Spleen (tissue), 11 donors: ENCODE measurements at regions not wholly inside any gene's neighbourhood (a gene's known extent, or its start where the extent isn't known, plus 50 kb on each side); places are given as distances from the start of the nearest gene placed in this dataset.
A peak's percentile ranks its signal among the peaks of the same experiment; 100 is the strongest.

Experiments
- DNase-seq: peaks from one replicate; pipeline ENCODE4 v3.0.0-alpha.2; 2020
- H3K27ac ChIP-seq, 8 donors: fragments of 200-600 bp; sonication (generic) in 7 of 8; 1 replicate in 4 of 8; 2 replicates in 4 of 8; pipeline versions ENCODE4 v1.5.0 to v1.8.0; 2016 to 2021; ENCODE audit warnings: inconsistent platforms in 4 of 8, mild to moderate bottlenecking in 4 of 8, moderate library complexity in 1 of 8
- H3K27me3 ChIP-seq, 7 donors: fragments of 200-600 bp; sonication (generic) in 6 of 7; replicated peaks in 1 of 7; 1 replicate in 4 of 7; 2 replicates in 3 of 7; pipeline versions ENCODE4 v1.5.0 to v1.8.0; 2016 to 2021; ENCODE audit warnings: inconsistent platforms in 3 of 7, mild to moderate bottlenecking in 1 of 7
- H3K36me3 ChIP-seq, 6 donors: fragments of 200-600 bp; sonication (generic) in 5 of 6; 1 replicate in 4 of 6; 2 replicates in 2 of 6; pipeline versions ENCODE4 v1.5.0 to v1.8.0; 2016 to 2021; ENCODE audit warnings: inconsistent platforms in 2 of 6
- H3K4me1 ChIP-seq, 6 donors: fragments of 200-600 bp; sonication (generic) in 5 of 6; 1 replicate in 3 of 6; 2 replicates in 3 of 6; pipeline versions ENCODE4 v1.5.0 to v1.8.0; 2016 to 2021; ENCODE audit warnings: inconsistent platforms in 3 of 6
- H3K4me3 ChIP-seq, 8 donors: fragments of 200-600 bp; sonication (generic) in 7 of 8; 1 replicate in 4 of 8; 2 replicates in 4 of 8; pipeline versions ENCODE4 v1.5.0 to v1.8.0; 2016 to 2021; ENCODE audit warnings: inconsistent platforms in 4 of 8, mild to moderate bottlenecking in 4 of 8, moderate library complexity in 2 of 8
- H3K9me3 ChIP-seq, 8 donors: fragments of 200-600 bp; sonication (generic) in 7 of 8; 1 replicate in 4 of 8; 2 replicates in 4 of 8; pipeline versions ENCODE4 v1.5.0 to v1.8.0; 2016 to 2021; ENCODE audit warnings: inconsistent platforms in 4 of 8
- POLR2A ChIP-seq, 3 donors: fragments of 450-650 bp; IDR thresholded peaks; one replicate each; pipeline ENCODE4 v1.5.1; 2017; ENCODE audit warnings: antibody characterized with exemption in 3 of 3, mild to moderate bottlenecking in 1 of 3
- POLR2AphosphoS5 ChIP-seq, 3 donors: sonication (generic); formaldehyde crosslinking; IDR thresholded peaks; one replicate each; pipeline ENCODE4 v1.5.1; 2017; ENCODE audit warnings: antibody characterized with exemption in 3 of 3
- WGBS, 5 donors: extraction: QIAGEN DNeasy Blood & Tissue Kit in 3 of 5; methylation state at CpG; one replicate each; pipeline versions ENCODE4 v1.1.5 to v1.1.7; 2013 to 2018; 5-methylcytosine and 5-hydroxymethylcytosine counted together
- intact Hi-C: fragments of 100-400 bp; cut with DNase I; formaldehyde crosslinking; loops from one replicate; pipeline ENCODE4 v1.15.0; 2023; ENCODE audit warnings: low total_unique reads
- TF ChIP-seq, protein P1 (sequence below), 11 experiments: fragments of 200-600 bp in 7 of 11; fragments of 450-650 bp in 4 of 11; sonication (generic) in 4 of 11; IDR thresholded peaks in 8 of 11; conservative IDR thresholded peaks in 3 of 11; 1 replicate in 7 of 11; 2 replicates in 4 of 11; pipeline versions ENCODE4 v1.4.0 to v1.8.0; 2016 to 2021; ENCODE audit warnings: antibody characterized with exemption in 11 of 11, inconsistent platforms in 4 of 11, mild to moderate bottlenecking in 1 of 11
- donor health status: healthy with polysubstance abuse.
- donor health status: DM: no; HTN: no; CAD: no; lungs with moderate emphysema.
- donor health status: DM: no; HTN: no; CAD: no.
- donor health status: Bipolar disorder and iron deficiency.
- donor health status: healthy.
- donor health status: DM: no; HTN: no; CAD: no.
- donor health status: DM: yes; HTN: yes; CAD: no.

DNA sequence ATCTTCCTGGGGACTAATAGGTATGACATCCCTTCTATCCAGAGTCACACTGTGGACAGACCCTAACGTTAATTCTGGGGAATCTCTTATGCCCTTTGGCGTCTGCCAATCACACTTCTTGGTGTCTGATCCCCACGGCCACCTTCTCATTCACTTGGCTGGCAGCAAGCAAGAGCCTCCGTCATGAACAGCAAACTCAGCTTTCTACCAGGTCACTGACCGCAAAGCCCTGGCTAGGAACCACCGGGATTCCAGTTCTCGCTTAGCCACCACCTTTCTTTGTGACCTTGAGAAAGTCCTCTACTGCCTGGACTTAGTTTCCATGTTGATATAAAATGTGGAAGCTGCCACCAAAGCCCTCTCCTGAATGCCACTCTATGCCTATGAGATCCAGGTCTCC lies 67.7 kb upstream of the FCN1 start:
- peaks cover 0 to 34% (median 11%) of the 10 kb centered on the region in 8 donors for H3K9me3 ChIP-seq
- H3K36me3 ChIP-seq, result no peaks in the 10 kb centered on the region
- intact Hi-C loops, result loop anchor here (10.0 kb wide), 1 partner anchor 291 kb away; no protein-coding TSS in a partner anchor
- H3K4me1 ChIP-seq, result peaks cover 0 to 10% (median 8%) of the 10 kb centered on the region in 6 donors
- no peak for TF ChIP-seq POLR2AphosphoS5 (IDR thresholded peaks at IDR 0.05)
- no peak overlapping the region for H3K4me3 ChIP-seq
- H3K27ac ChIP-seq, result no peak overlapping the region
- DNase-seq, result peak; percentile 36
- WGBS, 5 donors, result 86 to 95% (median 91%) methylated on average over 7 of the region's 7 CpGs
- H3K27me3 ChIP-seq, result peaks cover 0 to 18% (median 0%) of the 10 kb centered on the region in 7 donors

DNA sequence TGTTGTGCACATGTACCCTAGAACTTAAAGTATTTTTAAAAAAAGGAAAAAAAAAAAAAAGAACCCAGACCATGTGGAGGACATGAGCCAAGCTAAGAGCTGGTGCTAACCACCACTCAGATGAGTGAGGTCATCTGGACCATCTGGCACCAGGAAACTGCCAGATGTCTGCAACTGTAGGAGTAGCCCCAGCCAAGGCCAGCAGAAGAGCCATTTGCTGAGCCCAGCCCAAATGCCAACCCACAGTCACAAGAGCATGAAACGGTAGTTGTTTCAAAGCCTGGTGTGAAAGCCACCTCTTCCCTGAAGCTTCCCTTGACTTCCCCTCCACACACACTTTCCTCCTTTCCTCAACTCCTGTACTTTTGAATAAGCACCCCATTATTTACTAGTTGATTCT lies 69.2 kb upstream of the FCN1 start:
- intact Hi-C loops, result loop anchor here (10.0 kb wide), 1 partner anchor 292 kb away; no protein-coding TSS in a partner anchor
- WGBS, 5 donors, result 86 to 96% (median 93%) methylated on average over 1 of the region's 1 CpG

DNA sequence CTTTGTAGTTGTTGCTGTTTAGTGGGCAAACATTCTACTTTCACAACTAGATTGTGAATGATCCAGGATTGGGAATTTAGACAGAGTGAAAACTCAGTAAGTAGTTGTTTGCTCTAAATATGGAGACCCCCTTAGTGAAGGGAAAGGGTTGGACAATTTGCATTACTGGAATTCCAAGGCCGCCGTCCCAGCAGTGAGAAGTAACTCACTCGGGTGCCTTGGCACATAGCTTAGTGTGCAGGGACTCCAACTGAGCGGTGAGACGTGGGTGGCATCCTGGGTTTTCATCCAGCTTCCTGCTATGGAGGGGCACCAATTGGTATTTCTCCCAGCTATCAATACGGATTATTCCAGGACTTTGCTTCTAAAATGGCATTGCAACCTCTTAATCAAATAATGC lies 69.7 kb upstream of the FCN1 start:
- H3K9me3 ChIP-seq, result peaks cover 0 to 34% (median 11%) of the 10 kb centered on the region in 8 donors
- TF ChIP-seq, protein P1, sequence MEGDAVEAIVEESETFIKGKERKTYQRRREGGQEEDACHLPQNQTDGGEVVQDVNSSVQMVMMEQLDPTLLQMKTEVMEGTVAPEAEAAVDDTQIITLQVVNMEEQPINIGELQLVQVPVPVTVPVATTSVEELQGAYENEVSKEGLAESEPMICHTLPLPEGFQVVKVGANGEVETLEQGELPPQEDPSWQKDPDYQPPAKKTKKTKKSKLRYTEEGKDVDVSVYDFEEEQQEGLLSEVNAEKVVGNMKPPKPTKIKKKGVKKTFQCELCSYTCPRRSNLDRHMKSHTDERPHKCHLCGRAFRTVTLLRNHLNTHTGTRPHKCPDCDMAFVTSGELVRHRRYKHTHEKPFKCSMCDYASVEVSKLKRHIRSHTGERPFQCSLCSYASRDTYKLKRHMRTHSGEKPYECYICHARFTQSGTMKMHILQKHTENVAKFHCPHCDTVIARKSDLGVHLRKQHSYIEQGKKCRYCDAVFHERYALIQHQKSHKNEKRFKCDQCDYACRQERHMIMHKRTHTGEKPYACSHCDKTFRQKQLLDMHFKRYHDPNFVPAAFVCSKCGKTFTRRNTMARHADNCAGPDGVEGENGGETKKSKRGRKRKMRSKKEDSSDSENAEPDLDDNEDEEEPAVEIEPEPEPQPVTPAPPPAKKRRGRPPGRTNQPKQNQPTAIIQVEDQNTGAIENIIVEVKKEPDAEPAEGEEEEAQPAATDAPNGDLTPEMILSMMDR (IDR thresholded peaks at IDR 0.05 in 8 of 11, conservative IDR thresholded peaks at IDR 0.05 in 3 of 11), result no peak
- TF ChIP-seq POLR2AphosphoS5 (IDR thresholded peaks at IDR 0.05) (no peak), POLR2A (IDR thresholded peaks at IDR 0.05) (no peak)
- DNase-seq, result no peak
- peaks cover 0 to 18% (median 0%) of the 10 kb centered on the region in 7 donors for H3K27me3 ChIP-seq
- no peak overlapping the region for H3K4me3 ChIP-seq
- H3K27ac ChIP-seq, result no peak overlapping the region
- no peaks in the 10 kb centered on the region for H3K36me3 ChIP-seq
- intact Hi-C loops, result loop anchor here (10.0 kb wide), 1 partner anchor 293 kb away; no protein-coding TSS in a partner anchor
- 90 to 94% (median 91%) methylated on average over 6 of the region's 6 CpGs for WGBS, 5 donors
- H3K4me1 ChIP-seq, result peaks cover 0 to 10% (median 8%) of the 10 kb centered on the region in 6 donors

More for the DNA sequence above, 69.2 kb upstream of the FCN1 start:
- Histone ChIP-seq H3K36me3 (no peaks in the 10 kb centered on the region), H3K9me3 (peaks cover 0 to 34% (median 11%) of the 10 kb centered on the region in 8 donors), H3K27me3 (peaks cover 0 to 18% (median 0%) of the 10 kb centered on the region in 7 donors), H3K4me3 (no peak overlapping the region), H3K4me1 (peaks cover 0 to 10% (median 8%) of the 10 kb centered on the region in 6 donors), H3K27ac (no peak overlapping the region)
- no peak for TF ChIP-seq POLR2AphosphoS5 (IDR thresholded peaks at IDR 0.05)
- no peak for TF ChIP-seq POLR2A (IDR thresholded peaks at IDR 0.05)
- TF ChIP-seq, protein P1 (IDR thresholded peaks at IDR 0.05 in 8 of 11, conservative IDR thresholded peaks at IDR 0.05 in 3 of 11), result no peak
- DNase-seq, result peak; percentile 45

- intact Hi-C loops, result loop anchor here (10.0 kb wide), 1 partner anchor 293 kb away; no protein-coding TSS in a partner anchor
- H3K27ac ChIP-seq, result no peak overlapping the region
- peaks cover 0 to 18% (median 0%) of the 10 kb centered on the region in 7 donors for H3K27me3 ChIP-seq
- WGBS, 5 donors, result 77 to 80% (median 78%) methylated on average over 15 to 16 of the region's 16 CpGs
- TF ChIP-seq POLR2A (IDR thresholded peaks at IDR 0.05), result no peak
- TF ChIP-seq POLR2AphosphoS5 (IDR thresholded peaks at IDR 0.05), result no peak
- TF ChIP-seq, protein P1 (IDR thresholded peaks at IDR 0.05 in 8 of 11, conservative IDR thresholded peaks at IDR 0.05 in 3 of 11), result no peak
- H3K9me3 ChIP-seq, result peaks cover 0 to 34% (median 11%) of the 10 kb centered on the region in 8 donors
- no peak overlapping the region for H3K4me3 ChIP-seq
- DNase-seq, result no peak
- peaks cover 0 to 6% (median 2%) of the 10 kb centered on the region in 6 donors for H3K4me1 ChIP-seq
- no peaks in the 10 kb centered on the region for H3K36me3 ChIP-seq
These were observed 70.4 kb upstream of the FCN1 start for GRCh38 chr9:134987906-134988700.
